IPS-18a (cell line): ENCODE measurements at regions not wholly inside any gene's neighbourhood (a gene's known extent, or its start where the extent isn't known, plus 50 kb on each side); places are given as distances from the start of the nearest gene placed in this dataset.

ENCODE experiments used
- H3K27ac ChIP-seq: one replicate; pipeline ENCODE4 v1.5.1; 2013; ENCODE audit warnings: low read length
- H3K27me3 ChIP-seq: one replicate; pipeline ENCODE4 v1.6.1; 2013; ENCODE audit warnings: mild to moderate bottlenecking, low read length; ENCODE audit not compliant: control insufficient read depth, insufficient read depth
- H3K36me3 ChIP-seq: one replicate; pipeline ENCODE4 v1.6.1; 2013; ENCODE audit warnings: low read depth, low read length; ENCODE audit not compliant: control insufficient read depth
- H3K4me1 ChIP-seq: one replicate; pipeline ENCODE4 v1.6.1; 2013; ENCODE audit warnings: low read depth, low read length; ENCODE audit not compliant: control insufficient read depth
- H3K4me3 ChIP-seq: one replicate; pipeline ENCODE4 v1.5.1; 2013; ENCODE audit warnings: low read length
- H3K9ac ChIP-seq: one replicate; pipeline ENCODE4 v1.6.1; 2013; ENCODE audit warnings: mild to moderate bottlenecking, low read length, moderate library complexity
- H3K9me3 ChIP-seq: one replicate; pipeline ENCODE4 v1.6.1; 2013; ENCODE audit warnings: low read depth, low read length; ENCODE audit not compliant: control insufficient read depth

GRCh38 chr1:47678464-47678980, 240.7 kb downstream of the FOXD2 start:
- Histone ChIP-seq H3K4me1 (no peaks in the 10 kb centered on the region), H3K27ac (no peak overlapping the region), H3K9ac (no peak overlapping the region), H3K36me3 (no peaks in the 10 kb centered on the region), H3K9me3 (no peaks in the 10 kb centered on the region), H3K27me3 (no peaks in the 10 kb centered on the region), H3K4me3 (no peak overlapping the region)

GRCh38 chr1:47679301-47679791, 241.5 kb downstream of the FOXD2 start:
- Histone ChIP-seq H3K4me3 (no peak overlapping the region), H3K27ac (no peak overlapping the region), H3K9me3 (no peaks in the 10 kb centered on the region), H3K27me3 (no peaks in the 10 kb centered on the region), H3K36me3 (no peaks in the 10 kb centered on the region), H3K9ac (no peak overlapping the region), H3K4me1 (no peaks in the 10 kb centered on the region)

GRCh38 chr1:47679826-47680225, 242.0 kb downstream of the FOXD2 start:
- H3K9me3 ChIP-seq = no peaks in the 10 kb centered on the region
- H3K4me1 ChIP-seq = no peaks in the 10 kb centered on the region
- H3K4me3 ChIP-seq = no peak overlapping the region
- H3K36me3 ChIP-seq = no peaks in the 10 kb centered on the region
- no peaks in the 10 kb centered on the region for H3K27me3 ChIP-seq
- no peak overlapping the region for H3K9ac ChIP-seq
- H3K27ac ChIP-seq = no peak overlapping the region

GRCh38 chr1:47680815-47681475, 243.1 kb downstream of the FOXD2 start:
- H3K4me3 ChIP-seq = no peak overlapping the region
- H3K9ac ChIP-seq = no peak overlapping the region
- H3K4me1 ChIP-seq = peaks cover 6% of the 10 kb centered on the region
- H3K36me3 ChIP-seq = no peaks in the 10 kb centered on the region
- peaks cover 4% of the 10 kb centered on the region for H3K27me3 ChIP-seq
- H3K27ac ChIP-seq = no peak overlapping the region
- H3K9me3 ChIP-seq = no peaks in the 10 kb centered on the region

- peaks cover 4% of the 10 kb centered on the region for H3K27me3 ChIP-seq
- H3K9me3 ChIP-seq = no peaks in the 10 kb centered on the region
- no peaks in the 10 kb centered on the region for H3K36me3 ChIP-seq
- no peak overlapping the region for H3K4me3 ChIP-seq
- H3K9ac ChIP-seq = no peak overlapping the region
- no peak overlapping the region for H3K27ac ChIP-seq
- peaks cover 14% of the 10 kb centered on the region for H3K4me1 ChIP-seq
Observed at GRCh38 chr1:47681735-47682134, 243.9 kb downstream of the FOXD2 start.

GRCh38 chr1:47682198-47682597, 244.4 kb downstream of the FOXD2 start:
- Histone ChIP-seq H3K27ac (no peak overlapping the region), H3K9ac (no peak overlapping the region), H3K4me1 (peaks cover 18% of the 10 kb centered on the region), H3K36me3 (no peaks in the 10 kb centered on the region), H3K4me3 (no peak overlapping the region), H3K27me3 (peaks cover 4% of the 10 kb centered on the region), H3K9me3 (no peaks in the 10 kb centered on the region)

- Histone ChIP-seq H3K4me3 (no peak overlapping the region), H3K27me3 (peaks cover 6% of the 10 kb centered on the region), H3K36me3 (no peaks in the 10 kb centered on the region), H3K9ac (no peak overlapping the region), H3K4me1 (peaks cover 25% of the 10 kb centered on the region), H3K9me3 (no peaks in the 10 kb centered on the region), H3K27ac (no peak overlapping the region)
Observed at GRCh38 chr1:47682786-47683350, 245.0 kb downstream of the FOXD2 start.

- Histone ChIP-seq H3K4me1 (peaks cover 30% of the 10 kb centered on the region), H3K27ac (no peak overlapping the region), H3K9ac (no peak overlapping the region), H3K27me3 (peaks cover 11% of the 10 kb centered on the region), H3K36me3 (no peaks in the 10 kb centered on the region), H3K9me3 (no peaks in the 10 kb centered on the region), H3K4me3 (no peak overlapping the region)
Observed at GRCh38 chr1:47683401-47683800, 245.6 kb downstream of the FOXD2 start.

- Histone ChIP-seq H3K36me3 (no peaks in the 10 kb centered on the region), H3K4me1 (peaks cover 39% of the 10 kb centered on the region)
Observed at GRCh38 chr1:47684518-47684917, 246.7 kb downstream of the FOXD2 start.

GRCh38 chr1:47684964-47685762, 247.3 kb downstream of the FOXD2 start:
- H3K4me3 ChIP-seq = no peak overlapping the region
- H3K9me3 ChIP-seq = no peaks in the 10 kb centered on the region
- H3K36me3 ChIP-seq = no peaks in the 10 kb centered on the region
- H3K27ac ChIP-seq = no peak overlapping the region
- peaks cover 17% of the 10 kb centered on the region for H3K27me3 ChIP-seq
- peaks cover 39% of the 10 kb centered on the region for H3K4me1 ChIP-seq
- H3K9ac ChIP-seq = no peak overlapping the region

More at GRCh38 chr1:47684518-47684917, 246.7 kb downstream of the FOXD2 start:
- H3K9ac ChIP-seq = no peak overlapping the region
- H3K27ac ChIP-seq = no peak overlapping the region
- H3K4me3 ChIP-seq = no peak overlapping the region
- peaks cover 17% of the 10 kb centered on the region for H3K27me3 ChIP-seq
- H3K9me3 ChIP-seq = no peaks in the 10 kb centered on the region

- Histone ChIP-seq H3K27ac (no peak overlapping the region), H3K36me3 (no peaks in the 10 kb centered on the region), H3K9me3 (no peaks in the 10 kb centered on the region), H3K4me3 (no peak overlapping the region), H3K4me1 (peaks cover 39% of the 10 kb centered on the region), H3K9ac (no peak overlapping the region), H3K27me3 (peaks cover 17% of the 10 kb centered on the region)
Observed at GRCh38 chr1:47685763-47686066, 247.9 kb downstream of the FOXD2 start.
